ENCODE measurements at regions not wholly inside any gene's neighbourhood (a gene's known extent, or its start where the extent isn't known, plus 50 kb on each side); places are given as distances from the start of the nearest gene placed in this dataset.

- intact Hi-C loops (cut with DNase I; ENCODE audit: low total_unique reads) = no loop called here
- Histone ChIP-seq H3K9me3 (no peaks in the 10 kb centered on the region), H3K27ac (no peak overlapping the region), H3K4me3 (no peak overlapping the region), H3K36me3 (no peaks in the 10 kb centered on the region), H3K4me1 (no peaks in the 10 kb centered on the region), H3K27me3 (replicated peaks in 1 of 7) (no peaks in the 10 kb centered on the region)
- WGBS, 5 donors = 30 to 63% (median 50%) methylated on average over 1 of the region's 1 CpG
- no peak for DNase-seq
- TF ChIP-seq POLR2A (IDR thresholded peaks at IDR 0.05) = no peak
- TF ChIP-seq, protein P1, sequence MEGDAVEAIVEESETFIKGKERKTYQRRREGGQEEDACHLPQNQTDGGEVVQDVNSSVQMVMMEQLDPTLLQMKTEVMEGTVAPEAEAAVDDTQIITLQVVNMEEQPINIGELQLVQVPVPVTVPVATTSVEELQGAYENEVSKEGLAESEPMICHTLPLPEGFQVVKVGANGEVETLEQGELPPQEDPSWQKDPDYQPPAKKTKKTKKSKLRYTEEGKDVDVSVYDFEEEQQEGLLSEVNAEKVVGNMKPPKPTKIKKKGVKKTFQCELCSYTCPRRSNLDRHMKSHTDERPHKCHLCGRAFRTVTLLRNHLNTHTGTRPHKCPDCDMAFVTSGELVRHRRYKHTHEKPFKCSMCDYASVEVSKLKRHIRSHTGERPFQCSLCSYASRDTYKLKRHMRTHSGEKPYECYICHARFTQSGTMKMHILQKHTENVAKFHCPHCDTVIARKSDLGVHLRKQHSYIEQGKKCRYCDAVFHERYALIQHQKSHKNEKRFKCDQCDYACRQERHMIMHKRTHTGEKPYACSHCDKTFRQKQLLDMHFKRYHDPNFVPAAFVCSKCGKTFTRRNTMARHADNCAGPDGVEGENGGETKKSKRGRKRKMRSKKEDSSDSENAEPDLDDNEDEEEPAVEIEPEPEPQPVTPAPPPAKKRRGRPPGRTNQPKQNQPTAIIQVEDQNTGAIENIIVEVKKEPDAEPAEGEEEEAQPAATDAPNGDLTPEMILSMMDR (IDR thresholded peaks at IDR 0.05 in 8 of 11, conservative IDR thresholded peaks at IDR 0.05 in 3 of 11) = no peak
- no peak for TF ChIP-seq POLR2AphosphoS5 (IDR thresholded peaks at IDR 0.05)
Observed at GRCh38 chr15:87715252-87715651, 541.3 kb downstream of the NTRK3 start.

DNA sequence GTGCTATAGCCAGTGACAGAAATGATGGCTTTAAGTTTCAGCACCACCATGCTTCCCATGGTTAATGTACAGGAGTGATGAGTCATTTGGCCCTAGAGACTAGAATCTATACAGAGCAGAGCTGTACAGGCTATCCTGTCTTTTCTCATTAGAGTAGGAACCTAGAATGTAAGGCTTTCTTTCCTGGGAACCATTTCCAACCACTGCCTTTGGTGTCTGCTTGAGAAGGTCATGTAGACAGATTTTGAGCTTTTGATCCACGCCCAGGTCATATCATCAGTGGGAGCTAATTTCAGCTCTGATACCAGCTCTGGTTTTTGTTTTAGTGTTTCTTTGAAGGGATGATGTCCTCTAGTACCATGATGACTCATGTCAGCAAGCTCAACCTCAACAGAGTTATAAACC, 543.1 kb downstream of the NTRK3 start:
- TF ChIP-seq POLR2AphosphoS5 (IDR thresholded peaks at IDR 0.05) (no peak), POLR2A (IDR thresholded peaks at IDR 0.05) (no peak)
- TF ChIP-seq, protein P1 (IDR thresholded peaks at IDR 0.05 in 8 of 11, conservative IDR thresholded peaks at IDR 0.05 in 3 of 11) = no peak
- no peaks in the 10 kb centered on the region for H3K9me3 ChIP-seq

DNA sequence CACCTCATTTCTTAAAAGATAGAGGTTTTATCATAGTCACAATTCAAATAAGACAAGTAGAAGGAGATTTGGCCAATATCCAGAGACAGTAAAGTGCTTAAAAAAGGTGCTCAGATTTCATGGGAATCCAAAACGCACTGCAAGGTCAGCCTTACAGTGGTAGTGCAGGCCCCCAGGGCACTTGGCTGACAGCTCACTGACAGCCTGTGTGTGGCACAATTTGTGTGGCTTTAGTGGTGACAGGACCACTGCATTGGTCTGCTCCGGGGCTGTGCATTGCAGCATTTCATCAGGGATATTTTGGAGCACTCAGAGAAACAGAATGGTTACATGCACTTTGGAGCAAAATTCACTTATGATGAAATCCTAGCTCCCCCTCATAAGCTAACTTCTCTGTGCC, 544.3 kb downstream of the NTRK3 start:
- intact Hi-C loops (cut with DNase I; ENCODE audit: low total_unique reads) = no loop called here
- Histone ChIP-seq H3K4me3 (no peak overlapping the region), H3K9me3 (no peaks in the 10 kb centered on the region), H3K27ac (no peak overlapping the region), H3K36me3 (no peaks in the 10 kb centered on the region), H3K4me1 (no peaks in the 10 kb centered on the region), H3K27me3 (replicated peaks in 1 of 7) (no peaks in the 10 kb centered on the region)
- TF ChIP-seq POLR2A (IDR thresholded peaks at IDR 0.05) = no peak
- TF ChIP-seq POLR2AphosphoS5 (IDR thresholded peaks at IDR 0.05) = no peak
- TF ChIP-seq, protein P1 (IDR thresholded peaks at IDR 0.05 in 8 of 11, conservative IDR thresholded peaks at IDR 0.05 in 3 of 11) = no peak
- WGBS, 5 donors = 48 to 83% (median 63%) methylated on average over 2 of the region's 2 CpGs
- no peak for DNase-seq

More for the DNA sequence above, 543.1 kb downstream of the NTRK3 start:
- no peak overlapping the region for H3K27ac ChIP-seq
- no peaks in the 10 kb centered on the region for H3K36me3 ChIP-seq
- H3K27me3 ChIP-seq (replicated peaks in 1 of 7) = no peaks in the 10 kb centered on the region
- intact Hi-C loops (cut with DNase I; ENCODE audit: low total_unique reads) = no loop called here
- DNase-seq = no peak
- no peaks in the 10 kb centered on the region for H3K4me1 ChIP-seq
- WGBS, 5 donors = 76 to 93% (median 82%) methylated on average over 1 of the region's 1 CpG
- no peak overlapping the region for H3K4me3 ChIP-seq

GRCh38 chr15:87711026-87711425, 545.5 kb downstream of the NTRK3 start:
- Histone ChIP-seq H3K36me3 (no peaks in the 10 kb centered on the region), H3K4me3 (no peak overlapping the region), H3K27me3 (replicated peaks in 1 of 7) (no peaks in the 10 kb centered on the region), H3K4me1 (no peaks in the 10 kb centered on the region), H3K27ac (peak overlapping the region in 1 of 8 donors; percentile 21), H3K9me3 (no peaks in the 10 kb centered on the region)
- TF ChIP-seq POLR2AphosphoS5 (IDR thresholded peaks at IDR 0.05) (no peak), POLR2A (IDR thresholded peaks at IDR 0.05) (no peak)
- TF ChIP-seq, protein P1 (IDR thresholded peaks at IDR 0.05 in 8 of 11, conservative IDR thresholded peaks at IDR 0.05 in 3 of 11) = no peak
- intact Hi-C loops (cut with DNase I; ENCODE audit: low total_unique reads) = no loop called here
- 54 to 61% (median 56%) methylated on average over 6 of the region's 6 CpGs for WGBS, 5 donors
- no peak for DNase-seq
